Mesendoderm (in vitro differentiated cells): ENCODE measurements at regions not wholly inside any gene's neighbourhood (a gene's known extent, or its start where the extent isn't known, plus 50 kb on each side); places are given as distances from the start of the nearest gene placed in this dataset.

Source experiments
- DNase-seq: peaks from one replicate; pipeline ENCODE4 v3.0.0; 2013
- H2AK5ac ChIP-seq: 2 replicates; pipeline ENCODE4 v1.6.1; 2013; ENCODE audit warnings: low read length, inconsistent platforms
- H2BK120ac ChIP-seq: 2 replicates; pipeline ENCODE4 v1.6.1; 2013; ENCODE audit warnings: low read depth, mild to moderate bottlenecking, low read length, moderate library complexity, mixed read lengths
- H2BK15ac ChIP-seq: replicated peaks from 2 replicates; pipeline ENCODE4 v1.6.1; 2013; ENCODE audit warnings: low read depth, mild to moderate bottlenecking, moderate library complexity
- H2BK5ac ChIP-seq: 2 replicates; pipeline ENCODE4 v1.6.1; 2013; ENCODE audit warnings: low read length, inconsistent platforms
- H3K18ac ChIP-seq: 2 replicates; pipeline ENCODE4 v1.6.1; 2013; ENCODE audit warnings: mild to moderate bottlenecking, low read length, mixed read lengths
- H3K23ac ChIP-seq: one replicate; pipeline ENCODE4 v1.6.1; 2013; ENCODE audit warnings: low read length
- H3K27ac ChIP-seq: 2 replicates; pipeline ENCODE4 v1.5.1; 2013; ENCODE audit warnings: low read depth, mild to moderate bottlenecking, inconsistent platforms, low read length, moderate library complexity
- H3K27me3 ChIP-seq: 2 replicates; pipeline ENCODE4 v1.6.1; 2013; ENCODE audit warnings: low read length, control low read depth, mild to moderate bottlenecking, inconsistent platforms; ENCODE audit not compliant: insufficient read depth, poor library complexity
- H3K36me3 ChIP-seq: 2 replicates; pipeline ENCODE4 v1.6.1; 2013; ENCODE audit warnings: low read length, inconsistent platforms; ENCODE audit not compliant: control insufficient read depth, insufficient read depth
- H3K4ac ChIP-seq: one replicate; pipeline ENCODE4 v1.6.1; 2013; ENCODE audit warnings: low read depth, mild to moderate bottlenecking, low read length, moderate library complexity
- H3K4me1 ChIP-seq: 2 replicates; pipeline ENCODE4 v1.6.1; 2013; ENCODE audit warnings: low read depth, low read length, inconsistent platforms; ENCODE audit not compliant: control insufficient read depth
- H3K4me2 ChIP-seq: 2 replicates; pipeline ENCODE4 v1.6.1; 2013; ENCODE audit warnings: low read length
- H3K4me3 ChIP-seq: 2 replicates; pipeline ENCODE4 v1.5.1; 2013; ENCODE audit warnings: mild to moderate bottlenecking, low read length
- H3K56ac ChIP-seq: one replicate; pipeline ENCODE4 v1.6.1; 2013; ENCODE audit warnings: low read length
- H3K79me1 ChIP-seq: 2 replicates; pipeline ENCODE4 v1.6.1; 2013; ENCODE audit warnings: low read length, inconsistent platforms
- H3K79me2 ChIP-seq: 2 replicates; pipeline ENCODE4 v1.6.1; 2013; ENCODE audit warnings: mild to moderate bottlenecking, low read length; ENCODE audit not compliant: control insufficient read depth, insufficient read depth
- H3K9ac ChIP-seq: 2 replicates; pipeline ENCODE4 v1.6.1; 2013; ENCODE audit warnings: low read length, inconsistent platforms
- H4K5ac ChIP-seq: one replicate; pipeline ENCODE4 v1.6.1; 2013; ENCODE audit warnings: low read length
- H4K8ac ChIP-seq: one replicate; pipeline ENCODE4 v1.6.1; 2013; ENCODE audit warnings: low read depth, mild to moderate bottlenecking, control low read depth, low read length, moderate library complexity
- WGBS: extraction: QIAGEN DNeasy Blood & Tissue Kit; methylation state at CpG from one replicate; pipeline ENCODE4 v1.1.7; 2013; ENCODE audit warnings: low lambda C conversion rate, missing lambda C conversion rate; ENCODE audit not compliant: insufficient coverage; ENCODE audit errors: extremely low coverage; 5-methylcytosine and 5-hydroxymethylcytosine counted together

DNA sequence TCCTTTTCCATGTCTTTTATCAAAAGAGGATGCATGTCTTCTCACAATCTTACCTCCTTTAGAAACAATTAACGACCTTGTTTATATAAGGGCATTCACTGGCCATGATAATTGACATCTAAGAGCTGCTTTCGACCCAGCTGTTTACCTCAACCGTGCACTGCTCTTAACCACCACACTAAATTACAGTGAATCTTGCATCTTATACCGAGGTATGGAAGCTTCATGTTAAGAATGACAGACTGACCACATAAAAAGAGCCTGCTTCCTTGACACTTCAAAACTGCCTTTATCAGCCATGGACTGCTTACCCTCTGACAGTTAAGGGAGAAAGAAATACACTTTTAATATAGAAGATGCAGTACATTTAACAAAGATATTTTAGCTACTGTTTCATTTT, 301.7 kb upstream of the LYPLAL1 start:
- H4K5ac ChIP-seq = no peak overlapping the region
- no peak overlapping the region for H2AK5ac ChIP-seq
- no peak overlapping the region for H2BK15ac ChIP-seq
- no CpG with 5 or more reads among the region's 4 CpGs for WGBS
- H3K27me3 ChIP-seq = no peaks in the 10 kb centered on the region
- H3K4me3 ChIP-seq = no peak overlapping the region
- no peaks in the 10 kb centered on the region for H3K79me2 ChIP-seq
- H3K27ac ChIP-seq = no peak overlapping the region
- no peak overlapping the region for H3K18ac ChIP-seq
- no peaks in the 10 kb centered on the region for H3K36me3 ChIP-seq
- H3K4me1 ChIP-seq = no peaks in the 10 kb centered on the region
- no peak overlapping the region for H3K56ac ChIP-seq
- no peak overlapping the region for H3K4me2 ChIP-seq
- H2BK5ac ChIP-seq = no peak overlapping the region
- H2BK120ac ChIP-seq = no peak overlapping the region
- H3K79me1 ChIP-seq = no peaks in the 10 kb centered on the region
- no peak for DNase-seq
- H3K9ac ChIP-seq = no peak overlapping the region
- no peak overlapping the region for H3K23ac ChIP-seq
- no peak overlapping the region for H3K4ac ChIP-seq
- H4K8ac ChIP-seq = no peak overlapping the region

DNA sequence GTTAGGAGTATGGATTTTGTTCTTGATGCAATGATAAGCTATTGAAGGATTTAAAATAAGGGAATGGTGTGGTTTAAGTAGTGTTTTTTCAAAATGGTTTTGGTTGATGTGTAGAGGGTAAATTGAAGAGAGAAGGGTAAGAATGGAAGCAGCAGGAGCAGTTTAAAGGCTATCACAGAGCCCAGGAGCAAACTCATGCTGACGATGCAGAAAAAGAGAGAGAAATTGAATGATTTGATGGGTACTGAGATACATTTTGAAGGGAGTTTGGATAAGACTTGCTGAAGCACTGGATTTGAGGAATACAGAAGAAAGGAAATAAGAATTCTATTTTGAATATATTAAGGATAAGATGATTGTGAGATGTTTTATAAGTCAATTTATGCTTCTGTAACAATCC, 300.8 kb upstream of the LYPLAL1 start:
- no CpG with 5 or more reads among the region's 1 CpG for WGBS
- H3K4me3 ChIP-seq = no peak overlapping the region
- DNase-seq = no peak

DNA sequence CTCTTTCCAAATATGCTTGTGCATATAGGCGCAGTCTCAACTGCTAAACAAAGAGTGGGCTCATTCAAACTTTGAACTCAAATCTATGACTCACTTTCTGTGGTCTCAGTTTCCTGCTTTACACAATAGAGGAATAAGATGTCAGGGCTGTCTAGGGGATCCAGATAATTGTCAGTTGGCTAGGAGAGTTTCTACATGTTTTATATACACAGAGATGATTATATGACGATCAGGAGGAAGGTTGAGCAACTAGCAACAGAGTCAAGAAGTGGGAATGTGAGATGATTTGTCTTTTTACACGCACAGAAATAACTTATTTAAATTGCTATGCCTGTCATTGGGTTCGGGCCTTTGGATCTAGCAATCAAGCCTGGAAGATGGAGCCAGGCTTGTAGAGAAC, 299.4 kb upstream of the LYPLAL1 start:
- no peaks in the 10 kb centered on the region for H3K4me1 ChIP-seq
- H3K56ac ChIP-seq = no peak overlapping the region

More for the DNA sequence above, 300.8 kb upstream of the LYPLAL1 start:
- H3K4me1 ChIP-seq = no peaks in the 10 kb centered on the region
- H3K79me1 ChIP-seq = no peaks in the 10 kb centered on the region
- no peaks in the 10 kb centered on the region for H3K36me3 ChIP-seq
- no peak overlapping the region for H3K4ac ChIP-seq
- no peak overlapping the region for H3K27ac ChIP-seq
- no peak overlapping the region for H4K8ac ChIP-seq
- H2BK15ac ChIP-seq = no peak overlapping the region
- H3K56ac ChIP-seq = no peak overlapping the region
- H3K23ac ChIP-seq = no peak overlapping the region
- no peak overlapping the region for H3K4me2 ChIP-seq
- no peak overlapping the region for H3K18ac ChIP-seq
- H3K27me3 ChIP-seq = no peaks in the 10 kb centered on the region
- H4K5ac ChIP-seq = no peak overlapping the region
- H2AK5ac ChIP-seq = no peak overlapping the region
- no peak overlapping the region for H2BK5ac ChIP-seq
- no peak overlapping the region for H3K9ac ChIP-seq
- H3K79me2 ChIP-seq = no peaks in the 10 kb centered on the region
- H2BK120ac ChIP-seq = no peak overlapping the region

DNA sequence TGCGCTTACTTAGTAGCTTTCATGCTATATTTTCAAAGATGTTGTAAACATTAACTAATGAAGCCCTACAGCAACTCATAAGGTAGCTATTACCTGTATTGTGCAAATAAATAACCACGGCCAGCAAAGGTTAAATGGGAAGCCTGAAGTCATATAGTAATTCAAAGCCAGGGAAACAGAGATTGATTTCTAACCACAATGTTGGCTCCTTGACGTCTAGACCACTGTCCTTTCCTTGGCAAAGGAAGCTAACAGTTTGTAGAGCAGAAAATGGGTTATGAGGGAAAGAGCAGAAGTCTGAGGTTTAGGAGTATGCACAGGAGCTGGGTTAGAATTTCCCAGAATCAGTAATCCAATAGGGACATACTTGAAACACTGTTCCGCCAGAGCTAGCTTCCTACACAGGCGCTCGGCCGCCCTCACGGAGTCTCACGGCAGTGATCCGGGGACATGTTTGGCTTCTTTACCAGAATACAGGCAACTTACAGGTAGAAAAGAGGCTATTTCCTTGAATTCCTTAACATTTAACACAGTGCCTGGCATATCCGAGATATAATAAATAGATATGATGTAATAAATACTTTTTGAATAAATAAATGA, 298.8 kb upstream of the LYPLAL1 start:
- H3K18ac ChIP-seq = no peak overlapping the region
- H3K4me3 ChIP-seq = no peak overlapping the region
- no CpG with 5 or more reads among the region's 11 CpGs for WGBS

More for the DNA sequence above, 299.4 kb upstream of the LYPLAL1 start:
- no peak overlapping the region for H3K4ac ChIP-seq
- H3K23ac ChIP-seq = no peak overlapping the region
- H3K4me3 ChIP-seq = no peak overlapping the region
- DNase-seq = no peak
- H3K27ac ChIP-seq = no peak overlapping the region
- H3K18ac ChIP-seq = no peak overlapping the region
- H4K8ac ChIP-seq = no peak overlapping the region
- no peaks in the 10 kb centered on the region for H3K36me3 ChIP-seq
- no peak overlapping the region for H2BK120ac ChIP-seq
- H2AK5ac ChIP-seq = no peak overlapping the region
- H3K9ac ChIP-seq = no peak overlapping the region
- no peak overlapping the region for H4K5ac ChIP-seq
- H2BK15ac ChIP-seq = no peak overlapping the region
- no peak overlapping the region for H2BK5ac ChIP-seq
- no peaks in the 10 kb centered on the region for H3K27me3 ChIP-seq
- H3K79me1 ChIP-seq = no peaks in the 10 kb centered on the region
- no peak overlapping the region for H3K4me2 ChIP-seq
- WGBS = no CpG with 5 or more reads among the region's 4 CpGs
- no peaks in the 10 kb centered on the region for H3K79me2 ChIP-seq

DNA sequence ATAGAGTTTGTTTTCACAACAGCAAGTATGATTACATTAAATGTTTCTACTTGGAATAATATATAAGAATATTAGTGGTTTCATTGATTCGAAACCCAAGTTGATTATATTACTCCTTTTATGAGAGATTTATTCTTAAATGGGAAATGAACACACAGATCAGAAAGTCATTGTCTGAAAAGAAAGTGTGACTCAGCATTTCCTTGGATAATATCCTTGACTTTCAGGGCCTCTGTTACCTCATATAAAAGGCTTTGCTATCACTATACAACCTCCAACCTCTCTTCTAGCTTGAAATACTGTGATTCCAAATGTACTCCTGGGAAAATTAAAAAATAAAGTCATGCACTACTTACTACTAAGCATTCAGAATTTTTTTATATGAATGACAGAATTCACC, 295.3 kb upstream of the LYPLAL1 start:
- H3K56ac ChIP-seq = no peak overlapping the region
- H3K79me2 ChIP-seq = no peaks in the 10 kb centered on the region
- no peak overlapping the region for H3K4me3 ChIP-seq
- no peak overlapping the region for H3K18ac ChIP-seq
- no CpG with 5 or more reads among the region's 1 CpG for WGBS
- H3K36me3 ChIP-seq = no peaks in the 10 kb centered on the region
- no peak overlapping the region for H2AK5ac ChIP-seq
- no peak overlapping the region for H4K8ac ChIP-seq
- no peaks in the 10 kb centered on the region for H3K27me3 ChIP-seq
- H2BK120ac ChIP-seq = no peak overlapping the region
- H3K4me2 ChIP-seq = no peak overlapping the region
- no peak overlapping the region for H3K9ac ChIP-seq
- H3K79me1 ChIP-seq = no peaks in the 10 kb centered on the region
- H3K27ac ChIP-seq = no peak overlapping the region
- no peak overlapping the region for H2BK15ac ChIP-seq
- H3K4me1 ChIP-seq = no peaks in the 10 kb centered on the region
- no peak for DNase-seq
- no peak overlapping the region for H2BK5ac ChIP-seq
- no peak overlapping the region for H3K4ac ChIP-seq
- no peak overlapping the region for H4K5ac ChIP-seq
- H3K23ac ChIP-seq = no peak overlapping the region

More for the DNA sequence above, 298.8 kb upstream of the LYPLAL1 start:
- Histone ChIP-seq H3K27me3 (no peaks in the 10 kb centered on the region), H3K4me1 (no peaks in the 10 kb centered on the region), H3K79me2 (no peaks in the 10 kb centered on the region), H2BK15ac (no peak overlapping the region), H4K8ac (no peak overlapping the region), H3K9ac (no peak overlapping the region), H3K27ac (no peak overlapping the region), H3K79me1 (no peaks in the 10 kb centered on the region), H4K5ac (no peak overlapping the region), H3K23ac (no peak overlapping the region), H2BK120ac (no peak overlapping the region), H3K36me3 (no peaks in the 10 kb centered on the region), H3K4me2 (no peak overlapping the region), H2AK5ac (no peak overlapping the region), H3K56ac (no peak overlapping the region), H2BK5ac (no peak overlapping the region), H3K4ac (no peak overlapping the region)
- DNase-seq = no peak

DNA sequence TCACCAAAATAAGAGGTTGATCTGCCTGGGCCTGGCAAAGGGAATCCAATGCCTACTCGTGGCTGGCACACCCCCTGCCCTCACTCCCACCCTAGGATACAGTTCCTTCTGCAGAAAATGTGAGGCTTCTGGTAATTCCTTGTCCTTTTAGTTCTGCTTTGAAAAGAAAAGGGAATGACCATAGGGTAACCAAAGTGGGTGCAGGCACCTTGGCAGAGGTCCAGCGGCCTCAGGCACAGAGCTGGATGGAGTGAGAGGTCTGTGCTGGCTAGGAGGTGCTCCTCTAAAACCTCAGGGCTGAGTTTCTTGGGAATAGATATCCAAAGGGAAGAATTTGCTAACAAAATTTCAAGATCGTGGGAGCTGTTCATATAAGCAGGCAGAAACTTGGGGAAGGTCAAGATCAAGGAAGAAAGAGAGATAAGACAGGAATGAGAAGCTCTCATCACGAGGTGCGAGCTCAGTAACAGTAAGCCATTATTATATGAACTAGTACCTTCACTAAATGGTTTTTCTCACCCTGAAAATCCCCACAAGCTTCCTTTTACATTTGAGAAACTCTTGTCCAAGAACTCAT, 293.1 kb upstream of the LYPLAL1 start:
- Histone ChIP-seq H3K4me3 (no peak overlapping the region), H3K36me3 (no peaks in the 10 kb centered on the region), H2BK120ac (no peak overlapping the region), H3K4ac (no peak overlapping the region), H3K56ac (no peak overlapping the region), H2AK5ac (no peak overlapping the region), H2BK15ac (no peak overlapping the region), H4K8ac (no peak overlapping the region), H3K79me2 (no peaks in the 10 kb centered on the region), H3K23ac (no peak overlapping the region), H3K4me1 (no peaks in the 10 kb centered on the region), H3K79me1 (no peaks in the 10 kb centered on the region), H2BK5ac (no peak overlapping the region), H3K4me2 (no peak overlapping the region), H3K27me3 (no peaks in the 10 kb centered on the region), H3K18ac (no peak overlapping the region), H4K5ac (no peak overlapping the region), H3K9ac (no peak overlapping the region), H3K27ac (no peak overlapping the region)
- no peak for DNase-seq
- no CpG with 5 or more reads among the region's 5 CpGs for WGBS
